OCI-LY1 (cell line): ENCODE measurements at regions not wholly inside any gene's neighbourhood (a gene's known extent, or its start where the extent isn't known, plus 50 kb on each side); places are given as distances from the start of the nearest gene placed in this dataset.

ENCODE experiments used
- H2AFZ ChIP-seq: fragments of 200-600 bp; sonication (generic), shearing (Covaris generic); 2 replicates; pipeline ENCODE4 v1.6.0; 2014; ENCODE audit warnings: antibody characterized with exemption, mild to moderate bottlenecking, low read length
- H3F3A ChIP-seq: fragments of 200-600 bp; sonication (generic), shearing (Covaris generic); 2 replicates; pipeline ENCODE4 v1.6.0; 2014; ENCODE audit warnings: mild to moderate bottlenecking, antibody characterized with exemption, low read length, moderate library complexity; ENCODE audit not compliant: insufficient read depth
- H3K27ac ChIP-seq: fragments of 200-600 bp; sonication (generic); 2 replicates; pipeline ENCODE4 v1.5.1; 2014; ENCODE audit warnings: low read length, mixed run types, mild to moderate bottlenecking, low read depth; ENCODE audit not compliant: poor library complexity, severe bottlenecking
- H3K27me3 ChIP-seq: fragments of 200-600 bp; sonication (generic); 2 replicates; pipeline ENCODE4 v1.6.0; 2014; ENCODE audit warnings: antibody characterized with exemption, mild to moderate bottlenecking, low read length, moderate library complexity; ENCODE audit not compliant: insufficient read depth
- H3K36me3 ChIP-seq: fragments of 200-600 bp; sonication (generic); 2 replicates; pipeline ENCODE4 v1.6.1; 2014; ENCODE audit warnings: mild to moderate bottlenecking, antibody characterized with exemption, low read length, moderate library complexity, mixed read lengths; ENCODE audit not compliant: insufficient read depth
- H3K4me1 ChIP-seq: fragments of 200-600 bp; sonication (generic); 2 replicates; pipeline ENCODE4 v1.5.1; 2014; ENCODE audit warnings: mild to moderate bottlenecking, low read length, moderate library complexity; ENCODE audit not compliant: insufficient read depth, severe bottlenecking
- H3K4me2 ChIP-seq: fragments of 200-600 bp; sonication (generic), shearing (Covaris generic); 2 replicates; pipeline ENCODE4 v1.6.1; 2014; ENCODE audit warnings: low read length
- H3K4me3 ChIP-seq: fragments of 200-600 bp; sonication (generic); 2 replicates; pipeline ENCODE4 v1.5.1; 2014; ENCODE audit warnings: low read length, low read depth, mild to moderate bottlenecking, mixed read lengths; ENCODE audit not compliant: poor library complexity, severe bottlenecking
- H3K79me2 ChIP-seq: fragments of 200-600 bp; shearing (Covaris generic); 2 replicates; pipeline ENCODE4 v1.6.1; 2016; ENCODE audit warnings: mixed run types, low read length, mixed read lengths; ENCODE audit not compliant: insufficient read depth
- H3K9ac ChIP-seq: fragments of 200-600 bp; sonication (generic), shearing (Covaris generic); 2 replicates; pipeline ENCODE4 v1.6.1; 2014; ENCODE audit warnings: mild to moderate bottlenecking, low read length, mixed read lengths
- H3K9me2 ChIP-seq: fragments of 200-600 bp; sonication (generic), shearing (Covaris generic); 2 replicates; pipeline ENCODE4 v1.6.1; 2014; ENCODE audit warnings: low read depth, mild to moderate bottlenecking, low read length, mixed read lengths
- H3K9me3 ChIP-seq: fragments of 200-600 bp; shearing (Covaris generic); 2 replicates; pipeline ENCODE4 v1.6.1; 2014; ENCODE audit warnings: low read length, mixed read lengths
- H4K20me1 ChIP-seq: fragments of 200-600 bp; sonication (generic), shearing (Covaris generic); 2 replicates; pipeline ENCODE4 v1.6.0; 2016; ENCODE audit warnings: mild to moderate bottlenecking, low read length; ENCODE audit not compliant: insufficient read depth
- CTCF ChIP-seq: fragments of 200-600 bp; sonication (generic), shearing (Covaris generic); IDR thresholded peaks from 2 replicates; pipeline ENCODE4 v1.5.1; 2017; ENCODE audit warnings: mild to moderate bottlenecking, antibody characterized with exemption, low read length, moderate library complexity, mixed read lengths
- EZH2 ChIP-seq: fragments of 200-600 bp; sonication (generic), shearing (Covaris generic); IDR thresholded peaks from 2 replicates; pipeline ENCODE4 v1.8.0; 2017; ENCODE audit warnings: borderline replicate concordance, mixed run types, mild to moderate bottlenecking, antibody characterized with exemption, low read length, moderate library complexity, mixed read lengths

GRCh38 chr1:96473791-96474434, 247.7 kb upstream of the PTBP2 start:
- Histone ChIP-seq H3K36me3 (no peaks in the 10 kb centered on the region), H3K4me3 (no peak overlapping the region), H3K27me3 (no peaks in the 10 kb centered on the region), H3K79me2 (no peaks in the 10 kb centered on the region), H2AFZ (no peak overlapping the region), H4K20me1 (no peaks in the 10 kb centered on the region), H3K9me2 (no peaks in the 10 kb centered on the region), H3F3A (no peaks in the 10 kb centered on the region), H3K9me3 (no peaks in the 10 kb centered on the region), H3K4me2 (no peak overlapping the region), H3K27ac (no peak overlapping the region), H3K9ac (no peak overlapping the region), H3K4me1 (no peaks in the 10 kb centered on the region)
- no peak for TF ChIP-seq CTCF
- no peak for TF ChIP-seq EZH2

- Histone ChIP-seq H4K20me1 (no peaks in the 10 kb centered on the region), H3K79me2 (no peaks in the 10 kb centered on the region), H3K27me3 (no peaks in the 10 kb centered on the region), H2AFZ (no peak overlapping the region), H3K9ac (no peak overlapping the region), H3K4me2 (no peak overlapping the region), H3K36me3 (no peaks in the 10 kb centered on the region), H3K4me3 (no peak overlapping the region), H3K9me2 (no peaks in the 10 kb centered on the region), H3F3A (no peaks in the 10 kb centered on the region), H3K9me3 (no peaks in the 10 kb centered on the region), H3K4me1 (no peaks in the 10 kb centered on the region), H3K27ac (no peak overlapping the region)
- TF ChIP-seq CTCF (no peak), EZH2 (no peak)
Observed at GRCh38 chr1:96474985-96475743, 246.4 kb upstream of the PTBP2 start.

- Histone ChIP-seq H3K9ac (no peak overlapping the region), H3K4me1 (no peaks in the 10 kb centered on the region), H3K9me2 (no peaks in the 10 kb centered on the region), H4K20me1 (no peaks in the 10 kb centered on the region), H3K36me3 (no peaks in the 10 kb centered on the region), H3K9me3 (no peaks in the 10 kb centered on the region), H3K79me2 (no peaks in the 10 kb centered on the region), H3K4me3 (no peak overlapping the region), H3K4me2 (no peak overlapping the region), H3F3A (no peaks in the 10 kb centered on the region), H3K27ac (no peak overlapping the region), H2AFZ (no peak overlapping the region), H3K27me3 (no peaks in the 10 kb centered on the region)
- TF ChIP-seq CTCF (no peak), EZH2 (no peak)
Observed at GRCh38 chr1:96475903-96476302, 245.7 kb upstream of the PTBP2 start.
